Common myeloid progenitor, CD34-positive (primary cell): ENCODE measurements at regions not wholly inside any gene's neighbourhood (a gene's known extent, or its start where the extent isn't known, plus 50 kb on each side); places are given as distances from the start of the nearest gene placed in this dataset.

Experiments
- CTCF ChIA-PET: fragments of 350-600 bp; sonication (Branson Sonifier 250); formaldehyde crosslinking; loops from one replicate; lab custom pipeline; 2021; ENCODE audit warnings: antibody characterized with exemption; lab: Charles Lee
- POLR2A ChIA-PET: fragments of 350-600 bp; sonication (Branson Sonifier 250); formaldehyde crosslinking; loops from one replicate; lab custom pipeline; 2021; ENCODE audit warnings: antibody characterized with exemption; lab: Charles Lee
- DNase-seq, 3 donors: peaks; one replicate each; pipeline versions ENCODE4 v3.0.0 to v3.0.0-alpha.2; 2013
- H3K27ac ChIP-seq, 2 experiments: 1 replicate in 1 of 2; 2 replicates in 1 of 2; pipeline ENCODE4 v1.7.0; 2013; ENCODE audit warnings: inconsistent platforms in 2 of 2, low read length in 2 of 2, mild to moderate bottlenecking in 2 of 2, low read depth in 1 of 2, moderate library complexity in 1 of 2; ENCODE audit not compliant: severe bottlenecking in 2 of 2, insufficient read depth in 1 of 2, poor library complexity in 1 of 2
- H3K27me3 ChIP-seq, 5 experiments: replicated peaks in 2 of 5; 1 replicate in 3 of 5; 2 replicates in 2 of 5; pipeline versions ENCODE4 v1.6.1 to v1.7.0; 2013; ENCODE audit warnings: low read length in 4 of 5, mild to moderate bottlenecking in 2 of 5, moderate library complexity in 2 of 5, inconsistent platforms in 1 of 5; ENCODE audit not compliant: insufficient read depth in 5 of 5, control insufficient read depth in 4 of 5
- H3K36me3 ChIP-seq, 4 experiments: 1 replicate in 2 of 4; 2 replicates in 2 of 4; pipeline versions ENCODE4 v1.6.1 to v1.7.0; 2013; ENCODE audit warnings: low read length in 3 of 4, control low read depth in 1 of 4, mild to moderate bottlenecking in 1 of 4; ENCODE audit not compliant: control insufficient read depth in 4 of 4, insufficient read depth in 4 of 4
- H3K4me1 ChIP-seq, 4 experiments: 1 replicate in 3 of 4; 2 replicates in 1 of 4; pipeline versions ENCODE4 v1.6.1 to v1.7.1; 2013; ENCODE audit warnings: low read length in 3 of 4, mild to moderate bottlenecking in 3 of 4, control low read depth in 1 of 4, inconsistent platforms in 1 of 4, moderate library complexity in 1 of 4; ENCODE audit not compliant: control insufficient read depth in 4 of 4, insufficient read depth in 4 of 4; ENCODE audit errors: control extremely low read depth in 1 of 4
- H3K4me3 ChIP-seq, 7 experiments: 1 replicate in 4 of 7; 2 replicates in 3 of 7; pipeline versions ENCODE4 v1.5.1 to v1.7.0; 2013; ENCODE audit warnings: mild to moderate bottlenecking in 7 of 7, low read length in 6 of 7, moderate library complexity in 6 of 7, inconsistent platforms in 2 of 7, low read depth in 2 of 7, control low read depth in 1 of 7; ENCODE audit not compliant: insufficient read depth in 4 of 7, control insufficient read depth in 1 of 7; ENCODE audit errors: extremely low read depth in 1 of 7
- H3K9me3 ChIP-seq, 5 experiments: 1 replicate in 4 of 5; 2 replicates in 1 of 5; pipeline versions ENCODE4 v1.6.1 to v1.7.1; 2013; ENCODE audit warnings: low read length in 4 of 5, mild to moderate bottlenecking in 2 of 5, inconsistent platforms in 1 of 5, low read depth in 1 of 5, moderate library complexity in 1 of 5; ENCODE audit not compliant: control insufficient read depth in 4 of 5, insufficient read depth in 2 of 5; ENCODE audit errors: control extremely low read depth in 1 of 5
- WGBS: methylation state at CpG from one replicate; pipeline ENCODE4 v1.1.5; 2013; ENCODE audit not compliant: insufficient coverage; 5-methylcytosine and 5-hydroxymethylcytosine counted together

DNA sequence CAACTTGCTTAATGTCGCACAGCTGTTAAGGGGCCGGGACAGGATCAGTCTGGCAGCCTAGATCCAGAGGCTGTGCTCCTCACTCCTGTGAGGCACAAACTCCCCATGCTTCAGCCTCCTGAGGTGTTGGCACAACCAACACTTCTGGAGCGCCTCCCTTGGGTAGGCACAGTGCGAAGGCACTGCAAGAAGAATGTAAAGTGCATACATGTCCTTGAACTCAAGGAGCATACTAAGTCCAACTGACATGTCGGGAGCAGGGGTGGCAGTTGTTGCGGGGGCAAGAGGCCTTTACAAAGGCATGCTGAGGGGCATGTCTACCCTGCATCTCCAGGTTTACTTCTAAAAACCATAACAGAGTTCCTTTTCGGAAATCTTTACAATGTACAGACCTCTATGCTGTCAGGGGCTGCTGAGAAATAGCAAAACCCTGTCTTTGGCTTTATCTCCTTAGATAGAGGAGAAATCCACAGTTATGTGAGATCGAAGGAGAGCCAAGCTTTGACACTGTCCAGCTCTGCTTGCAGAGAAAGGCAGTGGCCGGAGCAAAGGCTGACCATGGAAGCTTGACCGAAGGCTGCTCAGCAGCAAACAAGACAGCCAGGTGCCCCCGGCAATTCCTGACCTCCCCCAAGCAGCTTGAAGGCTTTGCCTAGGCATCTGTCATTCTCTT is 93.9 kb downstream of the CDC7 start:
- Histone ChIP-seq H3K36me3 (no peaks in the 10 kb centered on the region), H3K9me3 (no peaks in the 10 kb centered on the region), H3K4me3 (no peak overlapping the region), H3K27ac (no peak overlapping the region), H3K27me3 (no peaks in the 10 kb centered on the region), H3K4me1 (peaks cover 5 to 13% (median 7%) of the 10 kb centered on the region in 4 experiments)
- ChIA-PET CTCF (no interaction called here), POLR2A (no interaction called here)
- no peak for DNase-seq
- over 99% methylated on average over 11 of the region's 11 CpGs for WGBS

DNA sequence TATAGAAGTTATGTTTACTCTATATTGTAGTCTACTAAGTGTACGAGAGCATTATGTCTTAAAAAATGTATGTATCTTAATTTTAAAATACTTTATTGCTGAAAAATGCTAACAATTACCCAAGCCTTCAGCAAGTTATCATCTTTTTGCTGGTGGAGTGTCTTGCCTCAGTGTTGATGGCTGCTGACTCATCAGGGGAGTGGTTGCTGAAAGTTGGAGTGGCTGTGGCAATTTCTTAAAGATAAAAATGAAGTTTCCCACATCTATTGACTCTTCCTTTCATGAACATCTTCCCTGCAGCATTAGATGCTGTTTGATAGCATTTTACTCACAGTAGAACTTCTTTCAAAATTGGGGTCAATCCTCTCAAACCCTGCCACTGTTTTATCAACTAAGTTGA is 95.8 kb downstream of the CDC7 start:
- no peak overlapping the region for H3K4me3 ChIP-seq
- no CpG with 5 or more reads among the region's 1 CpG for WGBS
- no peaks in the 10 kb centered on the region for H3K36me3 ChIP-seq
- POLR2A ChIA-PET, result no interaction called here
- peak in 2 of 3 donors; percentile 10 for DNase-seq
- no peaks in the 10 kb centered on the region for H3K27me3 ChIP-seq
- no peaks in the 10 kb centered on the region for H3K9me3 ChIP-seq
- peaks cover 0 to 3% (median 2%) of the 10 kb centered on the region in 4 experiments for H3K4me1 ChIP-seq
- H3K27ac ChIP-seq, result no peak overlapping the region
- CTCF ChIA-PET, result no interaction called here

DNA sequence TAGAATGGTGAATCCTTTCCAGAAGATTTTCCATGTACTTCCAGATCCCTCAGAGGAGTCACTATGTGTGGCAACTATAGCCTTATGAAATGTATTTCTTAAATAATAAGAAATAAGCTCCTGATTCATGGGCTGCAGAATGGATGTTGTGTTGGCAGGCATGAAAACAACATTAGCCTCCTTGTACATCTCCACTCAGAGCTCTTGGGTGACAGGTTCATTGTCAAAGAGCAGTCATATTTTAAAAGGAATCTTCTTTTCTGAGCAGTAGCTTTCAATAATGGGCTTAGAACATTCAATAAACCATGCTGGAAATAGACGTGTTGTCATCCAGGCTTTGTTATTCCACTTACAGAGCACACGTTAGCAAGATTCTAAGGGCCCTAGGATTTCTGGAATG is 96.6 kb downstream of the CDC7 start:
- H3K4me1 ChIP-seq, result peaks cover 0 to 3% (median 0%) of the 10 kb centered on the region in 4 experiments
- ChIA-PET CTCF (no interaction called here), POLR2A (no interaction called here)
- no peak overlapping the region for H3K27ac ChIP-seq
- no peaks in the 10 kb centered on the region for H3K27me3 ChIP-seq
- H3K36me3 ChIP-seq, result no peaks in the 10 kb centered on the region
- H3K4me3 ChIP-seq, result no peak overlapping the region
- no peaks in the 10 kb centered on the region for H3K9me3 ChIP-seq
- no peak for DNase-seq
- 93% methylated on average over 2 of the region's 2 CpGs for WGBS

DNA sequence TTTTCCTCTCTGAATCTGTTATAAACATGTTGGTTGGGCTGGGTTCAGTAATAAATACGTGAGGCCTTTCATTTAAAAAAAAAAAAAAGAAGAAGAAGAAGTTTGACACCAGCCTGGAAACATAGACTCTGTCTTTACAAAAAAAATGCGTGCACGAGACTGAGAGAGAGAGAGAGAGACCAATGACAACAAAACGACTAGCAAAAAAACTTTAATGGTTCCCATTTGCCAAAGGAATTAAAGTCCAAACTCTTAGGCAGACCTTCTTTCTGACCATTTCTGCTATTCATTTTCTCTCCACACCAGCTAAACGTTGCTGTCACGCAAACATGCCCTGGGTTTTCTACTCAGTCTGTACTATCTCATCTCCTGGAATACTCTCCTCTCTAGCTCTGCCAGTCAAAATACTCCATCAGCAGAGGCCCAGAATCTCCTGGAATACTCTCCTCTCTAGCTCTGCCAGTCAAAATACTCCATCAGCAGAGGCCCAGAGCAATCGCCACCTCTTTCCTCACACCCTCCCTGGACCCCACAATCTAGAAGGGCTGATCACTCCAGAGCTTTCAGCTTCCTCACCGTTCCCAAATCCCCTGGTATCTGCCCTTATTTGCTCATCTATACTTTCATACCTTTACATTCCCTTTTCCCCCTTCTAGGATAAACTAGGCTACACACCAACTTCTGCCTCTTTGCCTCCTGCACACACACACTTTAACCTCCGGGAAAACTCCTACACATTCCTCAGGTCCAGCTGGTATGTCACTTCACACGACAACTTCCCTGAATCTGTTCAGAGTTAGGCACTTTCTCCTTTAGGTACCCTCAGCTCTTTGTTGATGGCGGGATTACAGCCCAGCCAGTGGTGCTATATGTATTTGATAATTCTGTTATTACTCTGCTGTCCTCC is 100.0 kb downstream of the CDC7 start:
- H3K27ac ChIP-seq, result no peak overlapping the region
- no peaks in the 10 kb centered on the region for H3K36me3 ChIP-seq
- no peaks in the 10 kb centered on the region for H3K9me3 ChIP-seq
- POLR2A ChIA-PET, result interaction anchor here (0.6 kb wide), 1 partner anchor 16 kb away, joined by 4 read pairs; no protein-coding TSS in a partner anchor
- peaks cover 0 to 3% (median 0%) of the 10 kb centered on the region in 4 experiments for H3K4me1 ChIP-seq
- no peak for DNase-seq
- H3K4me3 ChIP-seq, result no peak overlapping the region
- CTCF ChIA-PET, result interaction anchor here (0.6 to 0.7 kb wide), 2 partner anchors 70 to 557 kb away, joined by 3 read pairs; no protein-coding TSS in a partner anchor
- 92% methylated on average over 6 of the region's 11 CpGs for WGBS
- H3K27me3 ChIP-seq, result no peaks in the 10 kb centered on the region

DNA sequence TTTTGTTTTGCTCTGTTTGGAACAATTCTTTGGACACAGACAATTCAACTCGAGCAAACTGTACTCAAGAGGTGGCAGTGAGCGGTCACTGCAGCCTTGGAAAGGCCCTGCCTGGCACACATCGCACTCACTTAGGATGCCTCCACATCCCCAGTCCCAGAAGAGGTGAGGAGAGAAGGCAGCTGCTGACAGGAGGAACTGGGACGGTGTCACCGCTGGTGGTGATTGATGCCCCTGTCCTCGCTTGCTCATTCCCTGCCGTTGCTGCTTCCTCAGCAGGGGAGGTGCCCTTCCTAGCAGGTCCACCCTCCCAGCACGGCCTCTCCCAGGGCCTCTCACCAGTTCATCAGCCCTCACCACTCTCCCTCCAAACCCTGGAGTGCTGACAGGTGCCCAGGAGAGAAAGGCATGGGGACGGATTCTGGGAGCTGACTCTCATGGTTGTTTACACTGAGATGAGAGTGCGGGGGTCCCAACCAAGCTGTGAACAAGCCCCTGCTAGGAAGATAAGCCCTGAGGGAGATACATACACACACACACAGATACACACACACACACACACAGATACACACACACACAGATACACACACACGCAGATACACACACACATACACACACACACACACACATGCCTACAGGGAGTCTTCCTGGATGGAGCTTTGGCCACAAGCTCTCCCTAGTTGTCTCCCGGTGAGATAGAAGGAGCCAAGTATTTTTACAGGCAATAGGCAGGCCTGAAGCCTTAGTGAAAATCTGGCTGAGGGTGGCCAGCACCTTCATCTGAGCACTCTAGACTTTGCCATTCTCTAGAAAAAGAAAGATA is 101.1 kb downstream of the CDC7 start:
- Histone ChIP-seq H3K4me1 (peaks cover 0 to 3% (median 0%) of the 10 kb centered on the region in 4 experiments), H3K27ac (no peak overlapping the region), H3K4me3 (no peak overlapping the region), H3K27me3 (no peaks in the 10 kb centered on the region), H3K9me3 (no peaks in the 10 kb centered on the region), H3K36me3 (no peaks in the 10 kb centered on the region)
- 90% methylated on average over 3 of the region's 12 CpGs for WGBS
- peak in 1 of 3 donors; percentile 9 for DNase-seq
- CTCF ChIA-PET, result no interaction called here
- POLR2A ChIA-PET, result no interaction called here

DNA sequence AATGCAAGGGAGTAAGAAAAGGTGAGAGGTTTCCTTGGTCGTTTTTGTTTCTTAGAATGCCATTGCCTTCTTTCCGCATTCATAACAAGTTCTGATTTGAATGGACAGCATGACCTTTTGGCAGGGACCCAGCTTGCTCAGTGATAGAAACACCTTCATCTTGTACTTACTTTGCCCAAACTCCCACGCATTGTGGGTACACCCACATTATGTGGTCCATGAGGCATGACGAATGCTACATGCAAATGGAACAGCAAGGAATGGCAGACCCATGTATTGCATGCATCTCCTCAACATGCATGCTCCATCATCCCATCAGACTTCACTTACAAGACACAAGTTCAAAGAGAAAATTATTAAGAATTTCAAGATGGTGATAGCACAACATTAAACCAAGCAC is 102.8 kb downstream of the CDC7 start:
- Histone ChIP-seq H3K4me1 (peaks cover 0 to 3% (median 0%) of the 10 kb centered on the region in 4 experiments), H3K9me3 (no peaks in the 10 kb centered on the region), H3K27ac (no peak overlapping the region), H3K36me3 (no peaks in the 10 kb centered on the region), H3K4me3 (no peak overlapping the region), H3K27me3 (no peaks in the 10 kb centered on the region)
- ChIA-PET POLR2A (no interaction called here), CTCF (no interaction called here)
- DNase-seq, result no peak
- 100% methylated on average over 2 of the region's 4 CpGs for WGBS
